Thyroid gland (tissue), 4 donors: ENCODE measurements at regions not wholly inside any gene's neighbourhood (a gene's known extent, or its start where the extent isn't known, plus 50 kb on each side); places are given as distances from the start of the nearest gene placed in this dataset.

Source experiments
- POLR2A ChIP-seq, 2 donors: fragments of 450-650 bp; IDR thresholded peaks; one replicate each; pipeline ENCODE4 v1.6.1; 2017; ENCODE audit warnings: antibody characterized with exemption in 2 of 2, mild to moderate bottlenecking in 2 of 2, moderate library complexity in 1 of 2
- TF ChIP-seq, protein P1 (sequence below), 6 experiments: fragments of 200-600 bp in 3 of 6; fragments of 450-650 bp in 3 of 6; sonication (generic) in 3 of 6; IDR thresholded peaks; one replicate each; pipeline ENCODE4 v1.5.1; 2016 to 2019; ENCODE audit warnings: antibody characterized with exemption in 6 of 6, mild to moderate bottlenecking in 2 of 6, inconsistent platforms in 1 of 6, moderate library complexity in 1 of 6

DNA sequence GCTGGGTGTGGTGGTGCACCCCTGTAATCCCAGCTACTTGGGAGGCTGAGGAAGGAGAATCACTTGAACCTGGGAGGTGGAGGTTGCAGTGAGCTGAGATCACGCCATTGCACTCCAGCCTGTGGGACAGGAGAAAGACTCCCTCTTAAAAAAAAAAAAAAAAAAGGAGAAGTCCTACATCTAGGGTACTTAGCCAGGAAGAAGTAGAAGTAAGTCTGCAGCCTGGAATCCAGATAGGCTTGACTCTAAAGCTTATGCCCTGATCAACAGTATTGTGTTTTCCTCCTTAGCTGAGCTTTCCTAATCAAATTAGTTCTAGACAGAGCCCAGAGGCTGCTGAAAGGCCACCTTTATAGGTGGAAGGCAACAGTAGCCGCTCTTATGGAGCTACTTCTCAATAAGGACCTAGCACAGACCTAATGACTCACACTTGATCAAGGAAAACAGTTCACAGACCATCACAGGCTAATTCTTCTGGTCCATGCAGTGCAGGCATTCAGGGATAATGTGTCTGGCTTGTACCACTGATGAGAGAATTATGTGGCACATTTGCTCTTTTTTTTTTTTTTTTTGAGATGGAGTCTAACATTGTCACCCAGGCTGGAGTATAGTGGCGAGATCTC lies 105.5 kb upstream of the KLF4 start:
- TF ChIP-seq, protein P1, sequence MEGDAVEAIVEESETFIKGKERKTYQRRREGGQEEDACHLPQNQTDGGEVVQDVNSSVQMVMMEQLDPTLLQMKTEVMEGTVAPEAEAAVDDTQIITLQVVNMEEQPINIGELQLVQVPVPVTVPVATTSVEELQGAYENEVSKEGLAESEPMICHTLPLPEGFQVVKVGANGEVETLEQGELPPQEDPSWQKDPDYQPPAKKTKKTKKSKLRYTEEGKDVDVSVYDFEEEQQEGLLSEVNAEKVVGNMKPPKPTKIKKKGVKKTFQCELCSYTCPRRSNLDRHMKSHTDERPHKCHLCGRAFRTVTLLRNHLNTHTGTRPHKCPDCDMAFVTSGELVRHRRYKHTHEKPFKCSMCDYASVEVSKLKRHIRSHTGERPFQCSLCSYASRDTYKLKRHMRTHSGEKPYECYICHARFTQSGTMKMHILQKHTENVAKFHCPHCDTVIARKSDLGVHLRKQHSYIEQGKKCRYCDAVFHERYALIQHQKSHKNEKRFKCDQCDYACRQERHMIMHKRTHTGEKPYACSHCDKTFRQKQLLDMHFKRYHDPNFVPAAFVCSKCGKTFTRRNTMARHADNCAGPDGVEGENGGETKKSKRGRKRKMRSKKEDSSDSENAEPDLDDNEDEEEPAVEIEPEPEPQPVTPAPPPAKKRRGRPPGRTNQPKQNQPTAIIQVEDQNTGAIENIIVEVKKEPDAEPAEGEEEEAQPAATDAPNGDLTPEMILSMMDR (IDR thresholded peaks at IDR 0.05) = no peak
- TF ChIP-seq POLR2A (IDR thresholded peaks at IDR 0.05) = no peak
